GM19328 (cell line): ENCODE measurements at regions not wholly inside any gene's neighbourhood (a gene's known extent, or its start where the extent isn't known, plus 50 kb on each side); places are given as distances from the start of the nearest gene placed in this dataset.

Experiments used
- ATAC-seq: cut with Tn5 transposase; IDR thresholded peaks from one replicate; pipeline ENCODE4 v1.9.1; 2021; ENCODE audit warnings: mild to moderate bottlenecking, moderate library complexity; ENCODE audit not compliant: unreplicated experiment

- no peak for ATAC-seq
These were observed 146.1 kb downstream of the SMAD6 start for GRCh38 chr15:66848116-66848515.

DNA sequence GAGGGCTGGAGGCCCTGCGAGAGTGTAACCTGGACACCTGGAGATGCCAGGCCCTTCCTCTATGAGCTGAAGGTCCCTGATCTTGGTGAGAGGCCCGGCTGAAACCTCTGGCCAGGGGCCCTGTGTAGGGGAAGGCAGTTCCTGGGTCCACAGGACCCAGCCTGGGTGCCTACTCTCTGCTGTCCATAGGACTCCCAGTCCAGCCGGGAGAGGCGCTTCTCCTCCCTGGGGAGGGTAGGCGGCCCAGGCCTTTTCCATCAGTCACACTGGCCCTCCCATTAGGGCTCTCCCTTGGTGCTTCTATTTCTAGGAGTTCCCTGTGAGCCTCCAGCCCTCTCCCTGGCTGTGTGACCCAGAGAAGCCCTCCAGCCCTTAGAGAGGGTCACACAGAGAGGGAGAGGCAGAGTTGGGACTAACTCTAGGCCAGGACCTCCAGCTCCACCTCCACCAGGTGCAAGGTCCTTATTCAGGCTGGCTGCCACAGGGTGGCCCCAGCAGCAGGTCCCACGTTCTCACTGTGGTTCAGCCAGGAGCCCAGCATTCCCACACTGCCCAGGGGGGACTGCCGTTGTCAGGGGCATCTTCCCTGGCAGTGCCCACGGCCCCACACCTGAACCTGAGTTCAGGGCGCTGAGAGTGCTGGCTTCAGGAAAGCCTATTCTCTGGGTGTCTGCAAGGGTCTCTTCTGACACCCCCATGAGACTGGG lies 146.8 kb downstream of the SMAD6 start:
- ATAC-seq, result no peak

- ATAC-seq, result no peak
These were observed 147.3 kb downstream of the SMAD6 start for GRCh38 chr15:66849393-66849745.

DNA sequence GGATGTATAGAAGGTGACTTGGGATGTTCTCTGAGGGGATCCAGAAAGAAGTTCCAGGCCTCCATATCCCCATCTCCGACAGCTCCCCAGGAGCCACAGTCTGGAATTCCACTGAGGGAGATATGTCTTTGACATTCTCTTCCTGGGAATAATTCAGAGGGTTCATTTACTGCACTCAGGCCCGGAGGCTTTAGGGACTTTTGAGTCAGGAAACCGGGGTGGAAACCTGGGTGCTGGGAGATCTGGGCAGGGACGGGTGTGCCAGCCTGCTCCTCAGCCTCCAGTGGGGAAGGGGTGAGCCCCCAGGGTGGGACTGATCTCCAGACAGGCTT lies 147.7 kb downstream of the SMAD6 start:
- no peak for ATAC-seq

DNA sequence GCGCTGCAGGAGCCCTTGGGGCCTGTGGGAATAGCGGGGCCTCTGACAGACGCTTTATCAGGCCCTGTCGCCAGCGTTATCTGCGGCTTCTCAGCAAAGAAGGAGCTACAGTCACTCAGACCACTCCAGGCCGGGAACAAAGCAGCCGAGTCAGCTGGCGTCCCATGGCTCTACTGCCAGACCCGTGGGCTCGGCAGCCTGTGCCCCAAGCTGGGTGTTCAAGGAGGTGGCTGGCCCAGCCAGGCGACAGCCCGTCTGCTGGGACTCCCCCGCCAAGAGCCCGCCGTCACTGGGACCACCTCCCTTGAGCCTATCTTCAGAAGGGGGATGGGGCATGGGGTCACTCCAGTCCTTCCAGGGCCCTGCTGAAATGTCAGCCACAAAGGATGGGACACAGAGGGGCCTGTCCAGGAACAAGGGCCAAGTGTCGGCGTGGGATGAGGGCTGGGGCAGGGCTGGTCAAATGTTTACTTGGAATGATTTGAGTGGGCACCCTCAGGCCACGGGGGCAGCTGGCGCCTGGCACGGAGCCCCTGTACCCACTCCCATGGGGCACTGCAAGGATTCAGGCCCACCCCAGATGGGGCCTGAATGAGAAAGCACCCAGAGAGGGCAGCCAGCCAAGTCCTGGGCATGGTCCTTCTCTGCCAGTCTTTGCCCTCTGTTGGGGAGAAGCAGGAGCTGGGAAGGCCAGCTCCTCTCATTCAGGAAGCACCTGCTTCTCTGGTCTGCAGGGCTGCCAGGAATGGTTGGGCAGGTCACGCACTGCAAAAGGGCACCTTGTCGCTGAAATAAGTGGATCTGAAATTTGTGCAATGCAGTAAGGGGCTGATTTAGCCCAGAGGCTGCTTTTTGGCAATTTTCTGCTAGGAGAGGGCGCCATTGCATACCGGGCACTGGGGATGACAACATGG lies 148.3 kb downstream of the SMAD6 start:
- ATAC-seq, result no peak

- ATAC-seq, result no peak
These were observed 148.9 kb downstream of the SMAD6 start for GRCh38 chr15:66850996-66851310.

- no peak for ATAC-seq
These were observed 149.5 kb downstream of the SMAD6 start for GRCh38 chr15:66851311-66852063.

DNA sequence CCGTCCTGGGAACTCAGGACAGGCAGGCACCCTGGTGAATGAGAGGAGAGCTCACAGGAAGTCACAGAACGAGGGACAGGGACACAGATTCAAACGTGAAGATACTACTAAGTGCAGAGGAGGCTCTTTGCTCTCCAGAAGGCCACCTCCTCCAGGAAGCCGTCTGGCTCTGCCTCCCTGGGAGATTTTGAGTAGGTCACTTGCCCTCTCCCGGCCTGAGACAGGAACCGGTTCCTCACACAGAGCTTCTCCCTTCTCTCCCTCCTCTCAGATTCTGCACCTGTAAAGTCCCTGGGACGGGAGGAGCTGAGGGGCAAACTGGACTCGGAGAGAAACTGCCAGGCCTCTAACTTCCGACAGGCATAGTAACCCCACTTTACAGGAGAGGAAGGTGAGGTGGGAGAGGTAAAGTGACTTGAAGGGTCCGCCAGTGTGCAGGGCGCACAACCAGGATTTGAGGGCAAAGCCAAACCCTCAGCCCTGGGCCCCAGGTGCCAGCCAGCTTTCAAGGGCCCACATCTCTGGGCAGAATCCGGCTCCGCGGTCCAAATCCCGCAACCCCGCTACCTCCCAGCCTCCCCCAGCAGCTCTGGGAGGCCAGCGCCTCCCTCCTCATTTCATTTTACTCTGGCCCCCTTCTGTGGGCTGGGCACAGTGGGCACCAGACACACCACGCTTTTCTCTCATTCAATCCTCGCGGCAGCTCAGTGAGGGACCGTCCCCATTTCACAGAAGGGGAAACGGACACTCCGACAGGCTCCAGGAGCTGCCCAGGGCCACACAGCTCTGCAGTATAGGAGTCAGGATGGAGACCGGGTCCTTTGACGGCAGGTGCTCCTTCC lies 150.2 kb downstream of the SMAD6 start:
- no peak for ATAC-seq

- ATAC-seq, result no peak
These were observed 152.3 kb downstream of the SMAD6 start for GRCh38 chr15:66854012-66854965.

GRCh38 chr15:66855041-66855440 lies 153.0 kb downstream of the SMAD6 start:
- ATAC-seq, result no peak

DNA sequence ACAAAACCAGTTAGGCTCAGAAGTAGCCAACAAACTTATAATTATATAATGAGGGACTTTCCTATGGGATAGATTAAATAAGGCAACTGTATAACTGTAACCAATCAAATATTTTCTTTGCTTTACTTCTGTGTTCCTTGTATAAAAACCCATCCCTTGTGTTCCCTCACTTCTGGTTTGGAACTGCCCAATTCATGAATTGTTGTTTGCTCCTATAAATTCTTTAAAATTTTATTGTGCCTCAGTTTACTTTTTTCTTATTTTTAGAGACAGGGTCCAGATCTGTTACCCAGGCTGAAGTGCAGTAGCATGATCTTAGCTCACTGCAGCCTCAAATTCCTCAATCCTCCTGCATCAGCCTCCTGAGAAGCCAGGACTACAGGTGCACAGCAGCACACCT lies 155.7 kb downstream of the SMAD6 start:
- ATAC-seq, result no peak

GRCh38 chr15:66858423-66859207 lies 156.6 kb downstream of the SMAD6 start:
- no peak for ATAC-seq

- ATAC-seq, result no peak
These were observed 157.7 kb downstream of the SMAD6 start for GRCh38 chr15:66859688-66860253.

DNA sequence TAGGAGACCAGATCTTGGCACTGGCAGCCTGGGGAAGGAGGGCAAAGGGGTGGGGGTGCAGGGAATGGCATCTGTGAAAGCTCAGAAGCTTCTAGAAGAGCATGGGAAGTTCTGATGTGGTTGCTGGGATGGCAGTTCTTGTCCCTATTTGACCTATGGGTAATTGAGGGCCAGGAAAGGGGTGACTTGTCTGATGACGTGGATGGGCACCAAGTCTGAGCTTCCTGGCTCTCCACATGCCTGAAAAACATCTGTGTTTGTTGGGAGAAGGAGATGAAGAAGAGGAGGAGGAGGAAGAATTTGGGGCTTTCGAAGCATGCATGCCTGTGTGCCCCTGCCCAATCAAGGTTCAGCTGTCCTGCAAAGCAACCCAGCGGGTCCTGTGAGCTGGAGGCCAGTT lies 158.8 kb downstream of the SMAD6 start:
- ATAC-seq, result no peak

DNA sequence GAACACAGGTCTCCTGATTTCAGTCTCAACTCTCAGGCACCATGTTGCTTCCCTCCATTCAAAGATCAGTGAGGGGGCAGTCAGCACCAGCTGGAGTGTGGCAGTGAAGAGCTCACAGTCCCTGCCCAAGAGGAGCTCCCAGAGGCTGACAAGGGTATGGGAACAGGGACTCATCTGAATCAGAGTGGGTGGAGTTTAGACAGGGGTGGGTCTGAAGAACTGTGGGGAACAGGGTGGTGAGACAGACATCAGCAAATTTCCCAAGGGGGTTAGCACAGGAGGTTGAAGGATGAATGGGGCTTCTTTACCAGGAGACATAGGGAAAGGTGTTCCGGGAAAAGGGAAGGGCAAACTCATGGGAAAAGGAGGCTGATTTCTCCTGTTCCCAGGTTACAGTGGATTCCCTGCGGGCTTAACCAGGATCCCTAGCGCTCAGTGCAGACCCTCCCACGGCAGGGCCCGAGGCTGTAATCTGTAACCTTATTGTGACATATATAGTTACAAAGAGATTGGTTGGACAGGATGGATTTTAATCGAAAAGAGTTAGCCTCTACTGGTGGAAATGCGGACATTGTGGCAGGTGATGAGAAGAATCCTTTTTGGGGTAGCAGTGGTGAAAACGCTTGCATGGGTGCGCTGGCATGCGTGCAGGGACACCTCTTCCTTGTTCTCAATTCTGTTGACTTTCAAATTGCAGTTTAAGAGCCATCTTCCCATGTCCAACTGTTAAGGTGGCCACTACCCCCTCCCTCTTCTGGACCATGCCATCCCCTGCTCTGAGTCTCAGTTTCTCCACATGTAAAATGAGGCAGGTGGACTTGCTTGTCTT lies 160.3 kb downstream of the SMAD6 start:
- ATAC-seq, result no peak

DNA sequence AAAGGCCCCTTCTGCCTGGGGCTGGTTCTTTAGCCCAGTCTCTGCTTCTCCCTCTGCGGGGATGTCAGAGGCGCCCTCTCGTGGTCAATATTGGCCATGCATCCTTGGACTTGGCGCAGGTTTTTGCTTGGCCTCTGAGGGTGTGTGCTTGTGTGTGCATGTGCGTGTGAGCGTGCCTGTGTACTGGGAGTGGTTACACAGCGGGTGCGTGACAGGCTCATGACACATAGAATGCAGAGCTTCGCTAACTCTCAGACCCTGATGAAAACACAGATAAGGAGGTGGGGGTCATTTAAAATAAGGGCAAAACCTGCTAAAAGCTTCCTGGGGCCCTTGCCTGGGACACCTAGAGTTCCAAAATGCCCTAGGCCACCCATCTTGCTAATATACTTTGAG lies 160.9 kb downstream of the SMAD6 start:
- no peak for ATAC-seq

DNA sequence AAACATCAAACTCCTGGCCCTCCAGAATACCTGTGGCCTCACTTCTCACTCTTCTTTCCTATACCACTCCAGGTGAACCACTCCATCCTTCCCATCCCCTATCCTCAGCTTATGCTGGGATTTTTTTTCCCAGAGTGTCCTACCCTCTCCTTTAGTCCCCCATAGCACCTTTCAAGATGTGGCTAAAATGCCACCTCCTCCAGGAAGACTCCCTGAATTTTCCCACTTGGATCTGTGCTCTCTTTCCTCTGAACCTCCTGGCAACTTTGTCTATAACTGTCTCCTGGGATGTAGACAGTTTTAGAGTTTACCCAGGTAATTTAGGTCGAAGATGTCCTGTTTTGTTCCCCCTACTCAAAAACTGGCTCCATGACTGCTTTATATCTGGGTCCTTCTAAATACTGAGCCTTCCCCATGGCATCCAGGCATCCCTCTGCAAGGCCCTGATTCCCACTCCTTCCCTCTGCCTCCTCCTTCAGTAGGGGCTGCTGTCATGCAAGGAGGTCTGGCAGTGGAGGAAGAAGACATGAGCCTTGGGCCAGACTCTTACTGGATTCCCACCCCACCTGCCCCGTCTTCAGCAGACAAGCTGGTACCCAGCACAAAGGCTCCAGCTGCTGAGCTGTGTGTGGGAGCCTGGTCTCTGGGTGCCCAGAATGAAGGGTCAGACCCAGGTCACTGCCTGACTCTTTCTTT lies 161.5 kb downstream of the SMAD6 start:
- ATAC-seq, result no peak
